Endothelial cell (in vitro differentiated cells): ENCODE measurements at regions not wholly inside any gene's neighbourhood (a gene's known extent, or its start where the extent isn't known, plus 50 kb on each side); places are given as distances from the start of the nearest gene placed in this dataset.

ENCODE experiments used
- DNase-seq: peaks from one replicate; pipeline ENCODE4 v3.0.0; 2021; ENCODE audit warnings: low spot score
- H3K27ac Mint-ChIP-seq: one replicate; pipeline ENCODE4 v1.8.0; 2021; ENCODE audit warnings: mixed read lengths, inconsistent platforms; ENCODE audit not compliant: unreplicated experiment
- H3K27me3 Mint-ChIP-seq: one replicate; pipeline ENCODE4 v1.8.0; 2021; ENCODE audit warnings: mild to moderate bottlenecking, moderate library complexity, mixed read lengths, inconsistent platforms; ENCODE audit not compliant: unreplicated experiment
- H3K36me3 Mint-ChIP-seq: one replicate; pipeline ENCODE4 v1.8.0; 2021; ENCODE audit warnings: mild to moderate bottlenecking, low read depth, mixed read lengths, inconsistent platforms; ENCODE audit not compliant: unreplicated experiment
- H3K4me1 Mint-ChIP-seq: one replicate; pipeline ENCODE4 v1.8.0; 2021; ENCODE audit warnings: mild to moderate bottlenecking, mixed read lengths, inconsistent platforms; ENCODE audit not compliant: unreplicated experiment
- H3K4me3 Mint-ChIP-seq: one replicate; pipeline ENCODE4 v1.8.0; 2021; ENCODE audit warnings: mild to moderate bottlenecking, mixed read lengths, inconsistent platforms; ENCODE audit not compliant: unreplicated experiment
- H3K9me3 Mint-ChIP-seq: one replicate; pipeline ENCODE4 v1.8.0; 2021; ENCODE audit warnings: mixed read lengths, inconsistent platforms; ENCODE audit not compliant: unreplicated experiment
- CTCF ChIP-seq: fragments of 200-600 bp; sonication (generic); IDR thresholded peaks from one replicate; pipeline ENCODE4 v1.5.0; 2021; ENCODE audit warnings: antibody characterized with exemption; ENCODE audit not compliant: unreplicated experiment

- Mint-ChIP-seq H3K9me3 (no peaks in the 10 kb centered on the region), H3K4me1 (no peaks in the 10 kb centered on the region), H3K27ac (no peak overlapping the region), H3K27me3 (peaks cover 2% of the 10 kb centered on the region), H3K4me3 (no peak overlapping the region), H3K36me3 (no peaks in the 10 kb centered on the region)
- no peak for TF ChIP-seq CTCF
- peak; percentile 2 for DNase-seq
Measured at GRCh38 chr22:49307870-49308269, 519.8 kb downstream of the BRD1 start.

- DNase-seq, result peak; percentile 1
Measured at GRCh38 chr22:49307481-49307830, 520.2 kb downstream of the BRD1 start.

GRCh38 chr22:49306632-49307480 is 520.8 kb downstream of the BRD1 start:
- Mint-ChIP-seq H3K27me3 (peaks cover 2% of the 10 kb centered on the region), H3K27ac (no peak overlapping the region)

More at GRCh38 chr22:49307481-49307830, 520.2 kb downstream of the BRD1 start:
- Mint-ChIP-seq H3K27ac (no peak overlapping the region), H3K27me3 (peaks cover 2% of the 10 kb centered on the region), H3K4me1 (no peaks in the 10 kb centered on the region), H3K36me3 (no peaks in the 10 kb centered on the region), H3K9me3 (no peaks in the 10 kb centered on the region), H3K4me3 (no peak overlapping the region)
- TF ChIP-seq CTCF, result no peak

GRCh38 chr22:49305966-49306631 is 521.6 kb downstream of the BRD1 start:
- DNase-seq, result peak; percentile 2
- Mint-ChIP-seq H3K4me1 (no peaks in the 10 kb centered on the region), H3K36me3 (no peaks in the 10 kb centered on the region), H3K27ac (no peak overlapping the region), H3K9me3 (no peaks in the 10 kb centered on the region), H3K4me3 (no peak overlapping the region), H3K27me3 (peaks cover 2% of the 10 kb centered on the region)
- TF ChIP-seq CTCF, result no peak

More at GRCh38 chr22:49306632-49307480, 520.8 kb downstream of the BRD1 start:
- Mint-ChIP-seq H3K9me3 (no peaks in the 10 kb centered on the region), H3K36me3 (no peaks in the 10 kb centered on the region), H3K4me1 (no peaks in the 10 kb centered on the region), H3K4me3 (no peak overlapping the region)
- no peak for TF ChIP-seq CTCF
- DNase-seq, result peak; percentile 2
